Hypothalamus (tissue), 51 donors: ENCODE measurements at regions not wholly inside any gene's neighbourhood (a gene's known extent, or its start where the extent isn't known, plus 50 kb on each side); places are given as distances from the start of the nearest gene placed in this dataset.

Source experiments
- DNase-seq, 51 donors: peaks; one replicate each; lab custom pipeline; 2025; lab: John Stamatoyannopoulos, UW

- no peak for DNase-seq
Measured at GRCh38 chr4:33270403-33270802, 2550.2 kb downstream of the PCDH7 start.

- DNase-seq, result no peak
Measured at GRCh38 chr4:33272722-33273121, 2552.6 kb downstream of the PCDH7 start.

GRCh38 chr4:33283818-33284217 is 2563.6 kb downstream of the PCDH7 start:
- DNase-seq, result no peak

- DNase-seq, result no peak
Measured at GRCh38 chr4:33296876-33297455, 2576.8 kb downstream of the PCDH7 start.

- DNase-seq, result no peak
Measured at GRCh38 chr4:33302321-33302720, 2582.2 kb downstream of the PCDH7 start.

GRCh38 chr4:33306131-33306530 is 2586.0 kb downstream of the PCDH7 start:
- no peak for DNase-seq

- DNase-seq, result no peak
Measured at GRCh38 chr4:33316033-33316432, 2595.9 kb downstream of the PCDH7 start.

GRCh38 chr4:33316578-33316977 is 2596.4 kb downstream of the PCDH7 start:
- no peak for DNase-seq

- DNase-seq, result no peak
Measured at GRCh38 chr4:33323393-33323792, 2603.2 kb downstream of the PCDH7 start.

- DNase-seq, result no peak
Measured at GRCh38 chr4:33334416-33334815, 2614.2 kb downstream of the PCDH7 start.

- no peak for DNase-seq
Measured at GRCh38 chr4:33339762-33340161, 2619.6 kb downstream of the PCDH7 start.

- DNase-seq, result no peak
Measured at GRCh38 chr4:33340168-33340567, 2620.0 kb downstream of the PCDH7 start.

- DNase-seq, result no peak
Measured at GRCh38 chr4:33349376-33349775, 2629.2 kb downstream of the PCDH7 start.

- no peak for DNase-seq
Measured at GRCh38 chr4:33357121-33357520, 2637.0 kb downstream of the PCDH7 start.

GRCh38 chr4:33369446-33369845 is 2649.3 kb downstream of the PCDH7 start:
- DNase-seq, result no peak

- no peak for DNase-seq
Measured at GRCh38 chr4:33381816-33382215, 2661.6 kb downstream of the PCDH7 start.

- DNase-seq, result no peak
Measured at GRCh38 chr4:33386764-33387163, 2666.6 kb downstream of the PCDH7 start.

- DNase-seq, result no peak
Measured at GRCh38 chr4:33390976-33391375, 2670.8 kb downstream of the PCDH7 start.

- DNase-seq, result no peak
Measured at GRCh38 chr4:33395731-33396485, 2675.7 kb downstream of the PCDH7 start.

- DNase-seq, result no peak
Measured at GRCh38 chr4:33400504-33400903, 2680.3 kb downstream of the PCDH7 start.

GRCh38 chr4:33407496-33407895 is 2687.3 kb downstream of the PCDH7 start:
- DNase-seq, result no peak

- DNase-seq, result no peak
Measured at GRCh38 chr4:33411182-33411581, 2691.0 kb downstream of the PCDH7 start.

- no peak for DNase-seq
Measured at GRCh38 chr4:33421887-33422286, 2701.7 kb downstream of the PCDH7 start.
